HG02852 (cell line): ENCODE measurements at regions not wholly inside any gene's neighbourhood (a gene's known extent, or its start where the extent isn't known, plus 50 kb on each side); places are given as distances from the start of the nearest gene placed in this dataset.
A peak's percentile ranks its signal among the peaks of the same experiment; 100 is the strongest.

Source experiments
- ATAC-seq: cut with Tn5 transposase; IDR thresholded peaks from one replicate; pipeline ENCODE4 v1.9.1; 2021; ENCODE audit warnings: mild to moderate bottlenecking, moderate library complexity; ENCODE audit not compliant: unreplicated experiment

- ATAC-seq = no peak
Measured at GRCh38 chr12:77366616-77367015, 301.2 kb upstream of the E2F7 start.

- no peak for ATAC-seq
Measured at GRCh38 chr12:77364400-77364799, 299.0 kb upstream of the E2F7 start.

- ATAC-seq = no peak
Measured at GRCh38 chr12:77362509-77363210, 297.3 kb upstream of the E2F7 start.

GRCh38 chr12:77357655-77358054 is 292.3 kb upstream of the E2F7 start:
- ATAC-seq = no peak

- no peak for ATAC-seq
Measured at GRCh38 chr12:77354766-77355362, 289.5 kb upstream of the E2F7 start.

- no peak for ATAC-seq
Measured at GRCh38 chr12:77352946-77353345, 287.6 kb upstream of the E2F7 start.

- no peak for ATAC-seq
Measured at GRCh38 chr12:77351860-77352259, 286.5 kb upstream of the E2F7 start.

- ATAC-seq = no peak
Measured at GRCh38 chr12:77349689-77350370, 284.5 kb upstream of the E2F7 start.

GRCh38 chr12:77347017-77347416 is 281.6 kb upstream of the E2F7 start:
- ATAC-seq = no peak

GRCh38 chr12:77345336-77345735 is 280.0 kb upstream of the E2F7 start:
- no peak for ATAC-seq

GRCh38 chr12:77344651-77345050 is 279.3 kb upstream of the E2F7 start:
- no peak for ATAC-seq

GRCh38 chr12:77343291-77343690 is 277.9 kb upstream of the E2F7 start:
- ATAC-seq = no peak

- ATAC-seq = no peak
Measured at GRCh38 chr12:77342253-77342652, 276.9 kb upstream of the E2F7 start.

- ATAC-seq = no peak
Measured at GRCh38 chr12:77339610-77340009, 274.2 kb upstream of the E2F7 start.

- ATAC-seq = no peak
Measured at GRCh38 chr12:77337362-77337761, 272.0 kb upstream of the E2F7 start.

GRCh38 chr12:77334806-77335205 is 269.4 kb upstream of the E2F7 start:
- ATAC-seq = no peak

- no peak for ATAC-seq
Measured at GRCh38 chr12:77328326-77328725, 263.0 kb upstream of the E2F7 start.

GRCh38 chr12:77325511-77326236 is 260.3 kb upstream of the E2F7 start:
- no peak for ATAC-seq

- peak; percentile 93 for ATAC-seq
Measured at GRCh38 chr12:77324763-77325468, 259.5 kb upstream of the E2F7 start.

GRCh38 chr12:77324416-77324762 is 259.0 kb upstream of the E2F7 start:
- no peak for ATAC-seq

- ATAC-seq = no peak
Measured at GRCh38 chr12:77323788-77324415, 258.5 kb upstream of the E2F7 start.
